Lung (tissue), 11 donors: ENCODE measurements at regions not wholly inside any gene's neighbourhood (a gene's known extent, or its start where the extent isn't known, plus 50 kb on each side); places are given as distances from the start of the nearest gene placed in this dataset.
"Not testable (repeated sequence)": the region's sequence is repeated elsewhere in the genome, so short reads cannot be mapped to it uniquely, and the experiment has no call there.

Experiments
- ATAC-seq: fragments of 200-7000 bp; cut with Tn5 transposase; one replicate; pipeline ENCODE4 v1.9.1; 2020; ENCODE audit warnings: moderate number of reproducible peaks; ENCODE audit not compliant: insufficient read depth, low FRiP score
- DNase-seq, 3 donors: peaks; one replicate each; pipeline ENCODE4 v3.0.0-alpha.2; 2013 to 2017
- H3K27ac ChIP-seq, 2 donors: one replicate each; pipeline ENCODE4 v1.5.1; 2013; ENCODE audit warnings: mild to moderate bottlenecking in 2 of 2, moderate library complexity in 2 of 2, control low read depth in 1 of 2, inconsistent platforms in 1 of 2, low read depth in 1 of 2, low read length in 1 of 2
- H3K27me3 ChIP-seq, 3 donors: one replicate each; pipeline ENCODE4 v1.5.1; 2013; ENCODE audit warnings: low read length in 2 of 3; ENCODE audit not compliant: control insufficient read depth in 3 of 3, insufficient read depth in 3 of 3
- H3K36me3 ChIP-seq, 4 donors: one replicate each; pipeline ENCODE4 v1.5.1; 2013; ENCODE audit warnings: low read length in 4 of 4, mild to moderate bottlenecking in 1 of 4, moderate library complexity in 1 of 4; ENCODE audit not compliant: control insufficient read depth in 4 of 4, insufficient read depth in 4 of 4
- H3K4me1 ChIP-seq, 5 donors: one replicate each; pipeline ENCODE4 v1.5.1; 2013; ENCODE audit warnings: low read length in 5 of 5, mild to moderate bottlenecking in 2 of 5, moderate library complexity in 1 of 5; ENCODE audit not compliant: control insufficient read depth in 5 of 5, insufficient read depth in 5 of 5
- H3K4me3 ChIP-seq: one replicate; pipeline ENCODE4 v1.5.1; 2013; ENCODE audit warnings: mild to moderate bottlenecking, control low read depth, moderate library complexity
- H3K9ac ChIP-seq, 2 donors: one replicate each; pipeline ENCODE4 v1.5.1; 2013; ENCODE audit warnings: low read length in 2 of 2, control low read depth in 1 of 2; ENCODE audit not compliant: insufficient read depth in 1 of 2
- H3K9me3 ChIP-seq, 4 donors: one replicate each; pipeline ENCODE4 v1.5.1; 2013; ENCODE audit warnings: low read length in 3 of 4, mild to moderate bottlenecking in 1 of 4, moderate library complexity in 1 of 4; ENCODE audit not compliant: control insufficient read depth in 4 of 4, insufficient read depth in 3 of 4
- CTCF ChIP-seq: IDR thresholded peaks from 2 replicates; pipeline ENCODE4 v1.5.1; 2012; ENCODE audit warnings: mild to moderate bottlenecking; ENCODE audit errors: control extremely low read depth, extremely low read depth
- WGBS, 2 donors: extraction: QIAGEN DNeasy Blood & Tissue Kit; methylation state at CpG; one replicate each; pipeline ENCODE4 v1.1.7; 2013; 5-methylcytosine and 5-hydroxymethylcytosine counted together
- donor health status: control.
- donor health status: control.
- donor health status: Bipolar disorder and iron deficiency.
- donor health status: healthy.
- donor health status: DM: yes; HTN: yes; CAD: no.

GRCh38 chr5:163578652-163579051 lies 73.2 kb downstream of the MAT2B start:
- no peak overlapping the region for H3K9ac ChIP-seq
- no peak for DNase-seq
- H3K27ac ChIP-seq, result no peak overlapping the region
- ATAC-seq, result no peak
- H3K4me3 ChIP-seq, result no peak overlapping the region
- no peak for TF ChIP-seq CTCF
- WGBS, 2 donors, result 48 to 70% methylated on average over 5 of the region's 5 CpGs
- peaks cover 0 to 3% (median 0%) of the 10 kb centered on the region in 5 donors for H3K4me1 ChIP-seq
- H3K9me3 ChIP-seq, result no peaks in the 10 kb centered on the region
- no peaks in the 10 kb centered on the region for H3K36me3 ChIP-seq
- H3K27me3 ChIP-seq, result no peaks in the 10 kb centered on the region

GRCh38 chr5:163579729-163580128 lies 74.3 kb downstream of the MAT2B start:
- Histone ChIP-seq H3K27ac (no peak overlapping the region), H3K36me3 (no peaks in the 10 kb centered on the region), H3K9ac (no peak overlapping the region), H3K9me3 (no peaks in the 10 kb centered on the region), H3K27me3 (no peaks in the 10 kb centered on the region), H3K4me3 (no peak overlapping the region), H3K4me1 (peaks cover 0 to under 1% (median 0%) of the 10 kb centered on the region in 5 donors)
- no peak for TF ChIP-seq CTCF
- ATAC-seq (no peak), DNase-seq (no peak)
- WGBS, 2 donors, result 93 to 97% methylated on average over 4 of the region's 4 CpGs

- no peak for TF ChIP-seq CTCF
- H3K4me3 ChIP-seq, result no peak overlapping the region
- DNase-seq, result no peak
- no peaks in the 10 kb centered on the region for H3K4me1 ChIP-seq
- H3K27ac ChIP-seq, result no peak overlapping the region
- no peak for ATAC-seq
- H3K27me3 ChIP-seq, result no peaks in the 10 kb centered on the region
- no peaks in the 10 kb centered on the region for H3K9me3 ChIP-seq
- no peaks in the 10 kb centered on the region for H3K36me3 ChIP-seq
- 80 to 84% methylated on average over 2 of the region's 2 CpGs for WGBS, 2 donors
- H3K9ac ChIP-seq, result no peak overlapping the region
These were observed 75.1 kb downstream of the MAT2B start for GRCh38 chr5:163580516-163580915.

- not testable (repeated sequence) for H3K4me3 ChIP-seq, DNase-seq, H3K4me1 ChIP-seq, H3K9ac ChIP-seq, ATAC-seq, H3K27ac ChIP-seq, H3K27me3 ChIP-seq, H3K36me3 ChIP-seq, H3K9me3 ChIP-seq
- WGBS, 2 donors, result 96% methylated on average over 11 to 50 of the region's 50 CpGs
These were observed 78.2 kb downstream of the MAT2B start for GRCh38 chr5:163583491-163584153.
